ENCODE measurements at regions not wholly inside any gene's neighbourhood (a gene's known extent, or its start where the extent isn't known, plus 50 kb on each side); places are given as distances from the start of the nearest gene placed in this dataset.

GRCh38 chr21:38702196-38702595, 103.5 kb upstream of the ETS2 start:
- DNase-seq (ENCODE audit: low read depth) = no peak

GRCh38 chr21:38709876-38710275, 95.9 kb upstream of the ETS2 start:
- no peak for DNase-seq (ENCODE audit: low read depth)

- DNase-seq (ENCODE audit: low read depth) = no peak
Measured at GRCh38 chr21:38712071-38712470, 93.7 kb upstream of the ETS2 start.

- no peak for DNase-seq (ENCODE audit: low read depth)
Measured at GRCh38 chr21:38712664-38713063, 93.1 kb upstream of the ETS2 start.

- no peak for DNase-seq (ENCODE audit: low read depth)
Measured at GRCh38 chr21:38714039-38714817, 91.5 kb upstream of the ETS2 start.

- no peak for DNase-seq (ENCODE audit: low read depth)
Measured at GRCh38 chr21:38714999-38715398, 90.7 kb upstream of the ETS2 start.

- no peak for DNase-seq (ENCODE audit: low read depth)
Measured at GRCh38 chr21:38716088-38716487, 89.6 kb upstream of the ETS2 start.

GRCh38 chr21:38716942-38717341, 88.8 kb upstream of the ETS2 start:
- no peak for DNase-seq (ENCODE audit: low read depth)

GRCh38 chr21:38718481-38718880, 87.2 kb upstream of the ETS2 start:
- no peak for DNase-seq (ENCODE audit: low read depth)

- no peak for DNase-seq (ENCODE audit: low read depth)
Measured at GRCh38 chr21:38720074-38720473, 85.7 kb upstream of the ETS2 start.

- no peak for DNase-seq (ENCODE audit: low read depth)
Measured at GRCh38 chr21:38721055-38721454, 84.7 kb upstream of the ETS2 start.

- no peak for DNase-seq (ENCODE audit: low read depth)
Measured at GRCh38 chr21:38721958-38722357, 83.8 kb upstream of the ETS2 start.

GRCh38 chr21:38725196-38726157, 80.3 kb upstream of the ETS2 start:
- DNase-seq (ENCODE audit: low read depth) = no peak

- no peak for DNase-seq (ENCODE audit: low read depth)
Measured at GRCh38 chr21:38726482-38726881, 79.2 kb upstream of the ETS2 start.

- no peak for DNase-seq (ENCODE audit: low read depth)
Measured at GRCh38 chr21:38729291-38729690, 76.4 kb upstream of the ETS2 start.

GRCh38 chr21:38729754-38730379, 75.9 kb upstream of the ETS2 start:
- no peak for DNase-seq (ENCODE audit: low read depth)

- DNase-seq (ENCODE audit: low read depth) = peak; percentile 52
Measured at GRCh38 chr21:38733972-38734546, 71.7 kb upstream of the ETS2 start.

- DNase-seq (ENCODE audit: low read depth) = no peak
Measured at GRCh38 chr21:38734646-38735365, 70.9 kb upstream of the ETS2 start.

GRCh38 chr21:38735626-38736206, 70.0 kb upstream of the ETS2 start:
- no peak for DNase-seq (ENCODE audit: low read depth)

GRCh38 chr21:38740090-38740489, 65.6 kb upstream of the ETS2 start:
- DNase-seq (ENCODE audit: low read depth) = no peak
